ENCODE measurements at regions not wholly inside any gene's neighbourhood (a gene's known extent, or its start where the extent isn't known, plus 50 kb on each side); places are given as distances from the start of the nearest gene placed in this dataset.
"Not testable (repeated sequence)": the region's sequence is repeated elsewhere in the genome, so short reads cannot be mapped to it uniquely, and the experiment has no call there.

DNA sequence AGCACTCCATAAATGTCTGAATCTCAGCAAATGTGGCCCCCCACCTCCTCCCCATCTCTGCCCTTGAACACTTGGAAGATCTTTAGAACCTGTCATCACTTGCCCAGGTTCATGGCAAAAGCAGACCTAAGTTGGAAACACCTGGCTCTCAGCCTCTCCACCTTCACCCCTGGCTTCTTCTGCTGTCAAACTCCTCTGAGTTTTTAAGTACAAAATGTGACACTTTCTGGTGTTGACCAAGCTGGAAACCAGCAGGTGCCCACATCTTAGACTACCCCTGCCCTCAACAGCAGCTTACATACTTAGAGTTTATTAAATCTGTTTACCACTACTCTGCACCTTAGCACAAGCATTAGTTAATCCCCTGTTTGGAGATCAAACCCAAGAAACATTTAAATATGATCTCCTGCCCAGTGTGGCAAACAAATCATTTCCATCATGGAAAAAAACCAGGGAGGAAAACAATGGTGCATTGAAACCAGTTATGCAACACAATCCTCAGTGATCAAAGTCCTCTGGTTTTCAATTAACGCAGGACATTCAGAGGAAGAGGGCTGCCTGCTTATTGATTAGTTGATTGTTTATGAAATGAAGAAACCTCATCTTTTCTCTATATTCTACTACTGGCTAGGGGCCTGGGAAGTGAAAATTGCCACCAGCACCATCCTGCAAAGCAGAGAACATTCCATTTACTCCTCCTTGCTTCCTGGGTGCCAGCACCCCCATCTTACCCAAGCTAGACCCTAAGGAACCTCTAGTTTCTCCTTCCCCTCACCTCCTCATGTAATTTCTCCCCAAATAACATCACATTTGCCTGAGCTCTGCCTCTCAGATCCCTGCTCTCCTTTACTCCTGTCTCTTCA, 139.4 kb upstream of the RAB4A start:
- DNase-seq (ENCODE audit: low read depth) = no peak
- H3K4me3 ChIP-seq (ENCODE audit: low read depth, low read length) = no peak overlapping the region
- TF ChIP-seq, protein P1, sequence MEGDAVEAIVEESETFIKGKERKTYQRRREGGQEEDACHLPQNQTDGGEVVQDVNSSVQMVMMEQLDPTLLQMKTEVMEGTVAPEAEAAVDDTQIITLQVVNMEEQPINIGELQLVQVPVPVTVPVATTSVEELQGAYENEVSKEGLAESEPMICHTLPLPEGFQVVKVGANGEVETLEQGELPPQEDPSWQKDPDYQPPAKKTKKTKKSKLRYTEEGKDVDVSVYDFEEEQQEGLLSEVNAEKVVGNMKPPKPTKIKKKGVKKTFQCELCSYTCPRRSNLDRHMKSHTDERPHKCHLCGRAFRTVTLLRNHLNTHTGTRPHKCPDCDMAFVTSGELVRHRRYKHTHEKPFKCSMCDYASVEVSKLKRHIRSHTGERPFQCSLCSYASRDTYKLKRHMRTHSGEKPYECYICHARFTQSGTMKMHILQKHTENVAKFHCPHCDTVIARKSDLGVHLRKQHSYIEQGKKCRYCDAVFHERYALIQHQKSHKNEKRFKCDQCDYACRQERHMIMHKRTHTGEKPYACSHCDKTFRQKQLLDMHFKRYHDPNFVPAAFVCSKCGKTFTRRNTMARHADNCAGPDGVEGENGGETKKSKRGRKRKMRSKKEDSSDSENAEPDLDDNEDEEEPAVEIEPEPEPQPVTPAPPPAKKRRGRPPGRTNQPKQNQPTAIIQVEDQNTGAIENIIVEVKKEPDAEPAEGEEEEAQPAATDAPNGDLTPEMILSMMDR (IDR thresholded peaks at IDR 0.05; ENCODE audit: insufficient read depth, low read depth, low read length) = no peak

DNA sequence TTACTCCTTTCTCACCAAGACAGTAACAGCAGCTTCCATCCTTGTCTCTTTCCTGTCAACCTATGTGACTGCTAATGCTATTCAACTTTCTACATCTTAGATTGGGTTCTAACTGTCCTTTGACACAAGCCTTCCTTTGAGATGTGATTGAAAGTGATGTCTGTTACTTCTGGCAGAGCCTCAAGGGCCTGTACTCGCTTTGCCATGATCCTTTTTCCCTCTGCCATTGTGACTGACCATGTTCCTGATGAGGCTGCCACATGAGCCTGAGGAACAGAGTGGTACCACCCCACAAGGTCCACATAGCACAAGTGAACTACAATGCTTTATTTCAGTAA, 138.8 kb upstream of the RAB4A start:
- H3K4me3 ChIP-seq (ENCODE audit: low read depth, low read length) = no peak overlapping the region
- no peak for DNase-seq (ENCODE audit: low read depth)
- TF ChIP-seq, protein P1 (IDR thresholded peaks at IDR 0.05; ENCODE audit: insufficient read depth, low read depth, low read length) = no peak

DNA sequence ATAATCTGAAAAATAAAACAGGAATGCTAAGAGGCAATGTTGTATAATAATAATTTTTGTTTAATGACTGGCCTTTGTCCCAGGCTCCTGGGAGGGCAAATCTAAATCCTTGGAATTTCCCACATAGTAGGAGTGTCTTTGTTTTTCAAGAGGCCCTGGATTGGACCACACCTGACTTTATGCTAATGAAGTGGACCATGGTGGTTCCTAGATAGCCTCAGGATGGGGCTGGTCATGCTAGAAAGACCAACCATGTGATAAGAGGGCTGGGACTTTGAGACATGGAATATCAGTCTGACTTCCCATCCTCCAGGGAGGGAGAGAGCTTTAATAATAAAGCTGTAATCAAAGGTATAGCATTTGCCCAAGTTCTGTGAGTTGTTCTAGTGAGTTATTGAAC, 138.2 kb upstream of the RAB4A start:
- TF ChIP-seq, protein P1 (IDR thresholded peaks at IDR 0.05; ENCODE audit: insufficient read depth, low read depth, low read length) = no peak
- no peak for DNase-seq (ENCODE audit: low read depth)
- no peak overlapping the region for H3K4me3 ChIP-seq (ENCODE audit: low read depth, low read length)

DNA sequence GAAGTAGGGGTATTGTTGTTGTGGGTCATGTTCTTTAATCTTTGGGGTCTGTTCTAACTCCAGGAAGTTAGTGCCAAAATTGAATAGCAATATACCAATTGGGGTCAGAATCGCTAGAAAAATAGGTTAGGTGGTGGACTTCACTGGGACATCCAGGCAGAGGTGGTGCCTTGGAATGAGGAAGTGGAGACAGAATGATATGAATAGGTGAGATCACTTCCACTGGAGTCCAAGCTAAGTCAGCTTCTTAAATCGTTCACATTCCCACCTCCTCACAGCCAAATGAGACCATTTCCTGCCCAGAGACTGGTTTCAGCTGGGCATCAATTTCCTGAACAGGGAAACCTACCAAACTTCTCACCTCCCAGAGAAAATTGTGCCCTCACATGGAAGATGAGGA, 137.8 kb upstream of the RAB4A start:
- no peak for DNase-seq (ENCODE audit: low read depth)
- H3K4me3 ChIP-seq (ENCODE audit: low read depth, low read length) = no peak overlapping the region
- TF ChIP-seq, protein P1 (IDR thresholded peaks at IDR 0.05; ENCODE audit: insufficient read depth, low read depth, low read length) = no peak

DNA sequence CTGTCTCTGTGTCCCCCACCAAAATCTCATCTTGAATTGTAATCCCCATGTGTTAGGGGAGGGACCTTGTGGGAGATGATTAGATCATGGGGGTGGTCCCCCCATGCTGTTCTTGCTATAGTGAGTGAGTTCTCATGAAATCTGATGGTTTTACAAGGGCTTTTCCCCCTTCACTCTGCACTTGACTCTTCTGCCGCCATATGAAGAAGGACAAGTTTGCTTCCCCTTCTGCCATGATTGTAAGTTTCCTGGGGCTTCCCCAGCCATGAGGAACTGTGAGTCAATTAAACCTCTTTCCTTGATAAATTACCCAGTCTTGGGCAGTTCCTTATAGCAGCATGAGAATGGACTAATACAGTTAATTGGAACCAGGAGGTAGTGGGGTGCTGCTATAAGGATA, 137.1 kb upstream of the RAB4A start:
- TF ChIP-seq, protein P1 (IDR thresholded peaks at IDR 0.05; ENCODE audit: insufficient read depth, low read depth, low read length) = no peak
- no peak for DNase-seq (ENCODE audit: low read depth)
- H3K4me3 ChIP-seq (ENCODE audit: low read depth, low read length) = no peak overlapping the region

DNA sequence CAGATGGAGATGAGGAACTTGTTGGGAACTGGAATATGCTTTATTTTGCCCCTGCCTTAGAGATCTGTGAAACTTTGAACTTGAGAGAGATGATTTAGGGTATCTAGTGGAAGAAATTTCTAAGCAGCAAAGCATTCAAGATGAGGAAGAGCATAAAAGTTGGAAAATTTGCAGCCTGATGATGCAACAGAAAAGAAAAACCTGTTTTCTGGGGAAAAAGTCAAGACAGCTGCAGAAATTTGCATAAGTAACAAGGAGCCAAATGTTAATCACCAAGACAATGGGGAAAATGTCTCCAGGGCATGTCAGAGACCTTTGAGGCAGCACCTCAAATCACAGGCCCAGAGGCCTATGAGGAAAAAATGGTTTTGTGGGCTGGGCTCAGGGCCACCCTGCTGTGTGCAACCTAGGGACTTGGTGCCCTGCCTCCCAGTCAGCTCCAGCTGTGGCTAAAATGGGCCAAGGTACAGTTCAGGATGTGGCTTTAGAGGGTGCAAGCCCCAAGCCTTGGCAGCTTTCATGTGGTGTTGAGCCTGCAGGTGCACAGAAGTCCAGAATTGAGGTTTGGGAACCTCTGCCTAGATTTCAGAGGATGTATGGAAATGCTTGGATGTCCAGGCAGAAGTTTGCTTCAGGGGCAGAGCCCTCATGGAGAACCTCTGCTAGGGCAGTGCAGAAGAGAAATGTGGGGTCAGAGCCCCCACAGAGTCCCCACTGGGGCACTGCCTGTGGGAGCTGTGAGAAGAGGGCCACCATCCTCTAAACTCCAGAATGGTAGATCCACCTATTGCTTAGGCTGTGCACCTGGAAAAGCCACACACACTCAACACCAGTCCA, 136.3 kb upstream of the RAB4A start:
- not testable (repeated sequence) for H3K4me3 ChIP-seq (ENCODE audit: low read depth, low read length); DNase-seq (ENCODE audit: low read depth)

DNA sequence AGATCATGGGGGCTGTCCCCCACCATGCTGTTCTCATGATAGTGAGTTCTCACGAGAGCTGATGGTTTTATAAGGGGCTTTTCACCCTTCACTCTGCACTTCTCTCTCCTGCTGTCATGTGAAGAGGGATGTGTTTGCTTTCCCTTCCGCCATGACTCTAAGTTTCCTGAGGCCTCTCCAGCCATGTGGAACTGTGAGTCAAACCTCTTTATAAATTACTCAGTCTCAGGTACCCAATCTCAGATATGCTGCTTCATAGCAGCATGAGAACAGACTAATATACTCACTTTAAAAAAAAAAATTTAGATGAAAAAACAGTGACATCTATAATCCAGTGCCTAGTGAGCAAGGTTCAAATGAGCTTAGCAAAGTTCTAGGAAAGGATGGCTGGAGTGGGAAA, 135.1 kb upstream of the RAB4A start:
- no peak for DNase-seq (ENCODE audit: low read depth)
- TF ChIP-seq, protein P1 (IDR thresholded peaks at IDR 0.05; ENCODE audit: insufficient read depth, low read depth, low read length) = no peak

More for the DNA sequence above, 135.1 kb upstream of the RAB4A start:
- H3K4me3 ChIP-seq (ENCODE audit: low read depth, low read length) = no peak overlapping the region
